ENCODE measurements at regions not wholly inside any gene's neighbourhood (a gene's known extent, or its start where the extent isn't known, plus 50 kb on each side); places are given as distances from the start of the nearest gene placed in this dataset.

DNA sequence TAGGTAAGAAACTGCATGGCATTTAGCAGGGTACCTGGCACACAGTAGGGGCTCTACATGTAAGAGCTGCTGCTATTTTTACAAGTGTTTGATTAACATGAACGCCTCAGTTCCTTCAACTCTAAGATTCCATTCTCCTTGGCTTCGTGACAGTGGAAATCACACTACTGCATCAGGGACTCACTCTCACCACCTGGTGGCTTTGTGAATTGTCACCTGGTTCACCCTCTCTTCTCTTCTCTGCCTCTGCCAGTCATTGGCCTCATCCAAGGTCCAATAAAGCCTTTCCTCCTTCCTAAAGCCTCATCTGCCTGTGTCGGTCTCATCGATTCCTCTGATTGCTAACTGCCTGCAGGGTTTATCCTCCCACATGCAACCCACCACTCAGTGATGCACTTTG lies 476.4 kb downstream of the VRK1 start:
- DNase-seq: no peak

DNA sequence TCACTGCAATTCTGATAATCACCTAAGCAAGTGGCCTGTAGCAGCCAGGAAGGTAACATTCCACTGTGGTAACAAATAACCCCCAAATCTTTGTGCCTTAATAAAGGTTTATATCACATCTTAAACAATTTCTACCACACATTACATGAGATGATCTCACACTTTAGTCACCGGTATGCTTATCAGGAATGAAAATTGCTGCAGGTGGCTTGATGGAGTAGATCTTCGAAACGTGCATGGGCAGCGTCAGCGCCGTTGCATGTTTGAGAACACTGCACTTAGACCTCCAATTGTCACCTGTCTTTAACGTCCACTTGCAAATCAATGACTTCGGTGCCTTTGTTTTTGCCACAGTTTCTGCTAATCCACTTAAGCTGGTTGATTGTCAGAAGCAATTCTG lies 477.4 kb downstream of the VRK1 start:
- no peak for DNase-seq

GRCh38 chr14:97275276-97275675 lies 478.1 kb downstream of the VRK1 start:
- no peak for DNase-seq

DNA sequence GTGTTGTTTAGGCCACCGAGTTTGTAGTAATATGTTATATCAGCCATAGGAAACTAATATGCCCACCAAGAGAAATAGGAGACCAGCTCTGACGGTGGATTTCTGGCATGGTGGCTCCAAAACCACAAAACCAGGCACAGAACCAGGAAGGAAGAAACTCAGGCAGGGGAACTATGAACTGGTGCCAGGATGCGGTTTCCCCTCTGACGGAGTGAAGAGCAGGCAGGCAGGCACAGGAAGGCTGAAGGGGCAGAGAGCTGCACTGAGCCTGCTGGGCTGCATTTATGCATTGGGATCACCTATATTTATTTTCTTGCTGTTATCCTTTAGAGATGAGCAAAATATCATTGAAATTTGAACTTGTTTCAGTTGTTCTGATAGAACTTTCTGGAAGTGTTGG lies 479.4 kb downstream of the VRK1 start:
- DNase-seq: no peak

GRCh38 chr14:97277711-97278110 lies 480.5 kb downstream of the VRK1 start:
- DNase-seq: peak; percentile 61

DNA sequence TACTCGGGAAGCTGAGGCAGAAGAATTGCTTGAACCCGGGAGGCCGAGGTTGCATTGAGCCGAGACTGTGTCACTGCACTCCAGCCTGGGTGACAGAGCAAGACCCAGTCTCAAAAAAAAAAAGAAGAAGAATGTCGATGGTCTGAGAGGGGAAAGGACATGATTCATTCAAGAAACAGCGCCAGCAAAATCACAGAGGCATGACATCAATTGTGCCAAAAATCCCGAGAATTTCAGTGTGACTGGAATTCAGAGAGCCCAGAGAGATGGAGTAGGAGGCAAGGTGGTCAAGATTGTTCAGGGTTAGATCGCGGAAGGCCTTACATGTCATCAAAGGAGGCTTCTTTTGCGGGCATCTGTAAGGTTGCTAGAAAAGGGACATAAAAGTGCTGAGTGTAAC lies 483.3 kb downstream of the VRK1 start:
- DNase-seq: peak; percentile 76

GRCh38 chr14:97281741-97282140 lies 484.6 kb downstream of the VRK1 start:
- no peak for DNase-seq

- DNase-seq: no peak
These were observed 485.2 kb downstream of the VRK1 start for GRCh38 chr14:97282210-97283004.

DNA sequence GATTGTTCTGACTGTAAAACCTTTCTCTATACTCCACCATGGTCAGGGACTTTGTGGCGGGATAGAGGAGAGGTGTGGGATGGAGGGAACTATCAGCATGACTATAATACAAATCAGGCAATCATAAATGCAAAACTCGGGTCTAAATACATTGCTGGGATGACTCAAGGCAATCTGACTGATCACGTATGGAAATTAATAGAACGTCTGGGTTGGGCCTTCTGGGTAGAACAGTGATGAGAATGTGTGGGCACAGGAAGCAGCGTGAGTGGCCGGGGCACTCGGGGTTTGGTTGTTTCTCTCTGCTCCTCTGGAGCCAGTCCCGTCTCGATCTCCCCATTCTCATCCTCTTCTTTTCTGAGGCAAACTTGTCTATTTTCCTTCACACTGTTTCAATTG lies 485.8 kb downstream of the VRK1 start:
- DNase-seq: no peak

- no peak for DNase-seq
These were observed 486.2 kb downstream of the VRK1 start for GRCh38 chr14:97283426-97283825.

DNA sequence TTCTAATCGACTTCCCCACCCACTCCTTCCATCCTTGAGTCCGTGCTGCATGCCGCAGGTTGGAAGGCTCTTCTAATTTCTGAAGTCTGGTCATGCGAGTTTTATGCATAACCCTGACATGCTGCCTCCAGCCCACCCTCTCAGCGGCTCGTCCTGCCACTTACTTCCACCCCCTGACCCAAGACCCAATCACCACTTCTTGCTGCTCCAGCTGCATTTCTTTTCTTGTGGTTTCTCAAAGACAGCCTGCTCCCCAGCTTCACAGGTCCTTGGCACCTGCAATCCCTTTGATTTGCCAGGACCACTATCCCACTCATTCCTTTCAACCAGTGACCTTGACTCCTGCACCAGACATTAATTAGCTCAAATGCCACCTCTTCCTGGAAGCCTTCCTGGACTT lies 486.7 kb downstream of the VRK1 start:
- DNase-seq: no peak

DNA sequence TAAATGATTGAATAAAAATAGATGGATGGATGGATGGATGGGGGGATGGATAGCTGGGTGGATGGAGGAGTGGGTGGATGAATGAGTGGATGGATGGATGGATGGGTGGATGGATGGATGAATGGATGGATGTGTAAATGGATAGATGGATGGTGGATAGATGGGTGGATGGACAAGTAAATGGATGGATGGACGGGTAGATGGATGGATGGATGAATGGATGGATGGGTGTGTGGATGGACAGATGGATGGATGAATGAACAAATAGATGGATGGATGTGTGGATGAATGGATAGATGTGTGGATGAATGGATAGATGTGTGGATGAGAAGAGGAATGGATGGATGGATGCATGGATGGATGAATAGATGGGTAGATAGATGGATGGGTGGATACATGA lies 490.8 kb downstream of the VRK1 start:
- DNase-seq: no peak

DNA sequence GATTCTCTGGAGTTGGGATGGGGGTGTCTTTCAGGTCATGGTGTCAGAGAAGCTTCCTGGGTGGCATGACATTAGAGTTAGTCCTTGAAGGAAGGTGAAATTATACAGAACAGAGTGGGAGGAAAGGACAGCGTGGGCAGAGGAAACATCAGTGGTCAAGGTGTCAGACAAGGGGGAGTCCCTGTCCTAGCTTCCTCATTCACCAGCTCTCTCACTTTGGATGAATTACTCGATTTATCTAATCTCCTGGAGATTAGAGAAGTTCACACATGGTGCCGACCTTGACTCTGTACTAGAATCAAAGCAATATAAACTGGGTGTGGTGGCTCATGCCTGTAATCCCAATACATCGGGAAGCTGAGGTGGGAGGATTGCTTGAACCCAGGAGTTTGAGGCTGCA lies 492.9 kb downstream of the VRK1 start:
- DNase-seq: no peak

DNA sequence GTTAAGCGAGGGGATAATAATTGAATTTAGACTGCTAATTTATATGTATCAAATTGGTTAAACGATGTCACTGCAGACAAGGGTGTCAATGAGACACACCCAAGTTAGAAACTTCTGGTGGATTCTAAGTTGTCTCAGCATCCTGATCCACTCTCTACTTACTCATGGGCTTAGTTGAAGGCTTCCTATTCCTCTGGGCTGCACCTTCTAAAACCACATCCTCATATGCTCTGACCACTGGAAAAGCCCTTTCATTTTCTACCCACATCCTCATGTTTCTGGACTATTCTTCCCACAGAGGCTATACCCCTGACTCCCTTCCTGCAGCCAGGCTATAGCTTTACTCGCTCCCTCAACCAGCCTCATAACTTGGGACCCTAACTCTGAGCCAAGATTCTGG lies 493.8 kb downstream of the VRK1 start:
- DNase-seq: no peak

- no peak for DNase-seq
These were observed 496.5 kb downstream of the VRK1 start for GRCh38 chr14:97293659-97294058.

- DNase-seq: no peak
These were observed 498.0 kb downstream of the VRK1 start for GRCh38 chr14:97295108-97295710.

DNA sequence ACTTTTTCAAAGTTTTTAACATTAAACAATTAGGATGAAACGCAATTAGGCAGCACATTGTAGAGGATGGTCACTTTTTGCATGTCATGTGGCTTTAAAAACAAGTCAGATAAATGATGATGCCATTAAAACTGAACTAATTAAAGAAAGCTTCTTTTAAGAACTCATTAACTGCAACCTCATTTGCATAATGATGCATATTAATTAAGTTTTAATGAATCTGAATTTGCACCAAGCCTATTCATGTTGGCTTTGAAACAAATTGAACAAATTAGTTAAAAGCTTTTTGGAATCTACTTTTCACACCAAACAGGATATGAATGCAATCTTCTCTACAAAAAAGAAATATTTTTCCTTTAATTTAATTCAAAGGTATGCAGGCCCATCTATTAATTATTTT lies 499.0 kb downstream of the VRK1 start:
- no peak for DNase-seq

GRCh38 chr14:97297100-97297499 lies 499.9 kb downstream of the VRK1 start:
- no peak for DNase-seq

- no peak for DNase-seq
These were observed 501.1 kb downstream of the VRK1 start for GRCh38 chr14:97298331-97298730.

- DNase-seq: no peak
These were observed 501.6 kb downstream of the VRK1 start for GRCh38 chr14:97298736-97299135.

- no peak for DNase-seq
These were observed 502.5 kb downstream of the VRK1 start for GRCh38 chr14:97299661-97300060.

DNA sequence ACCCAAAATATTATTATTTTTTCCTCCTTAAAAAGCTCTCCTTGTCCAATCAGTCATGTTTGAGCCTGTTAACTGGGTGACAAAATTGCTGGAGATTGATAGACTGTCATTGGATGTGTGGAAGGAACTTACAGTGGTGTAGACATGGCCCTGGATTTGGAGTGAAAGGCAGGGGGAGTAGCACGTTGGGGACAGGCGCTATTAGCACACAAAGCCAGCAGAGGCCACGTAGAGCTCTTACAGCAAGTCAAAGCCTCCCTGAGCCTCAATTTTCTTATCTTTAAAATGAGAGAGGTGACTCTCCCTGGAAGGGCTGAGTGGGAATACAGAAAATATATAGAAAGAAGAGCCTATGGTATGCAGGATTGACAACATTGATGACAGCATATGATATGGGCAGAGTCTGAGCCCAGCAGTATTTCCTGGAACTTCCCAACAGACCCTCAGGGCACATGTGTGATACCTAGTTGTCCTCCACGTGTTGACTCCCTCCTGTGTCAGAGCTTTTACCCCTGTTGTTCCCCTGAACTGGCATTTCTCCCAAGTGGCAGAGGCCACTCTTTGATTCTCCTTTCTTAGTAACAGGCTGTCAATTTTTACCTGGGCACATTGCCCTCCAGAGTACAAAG lies 504.9 kb downstream of the VRK1 start:
- no peak for DNase-seq

DNA sequence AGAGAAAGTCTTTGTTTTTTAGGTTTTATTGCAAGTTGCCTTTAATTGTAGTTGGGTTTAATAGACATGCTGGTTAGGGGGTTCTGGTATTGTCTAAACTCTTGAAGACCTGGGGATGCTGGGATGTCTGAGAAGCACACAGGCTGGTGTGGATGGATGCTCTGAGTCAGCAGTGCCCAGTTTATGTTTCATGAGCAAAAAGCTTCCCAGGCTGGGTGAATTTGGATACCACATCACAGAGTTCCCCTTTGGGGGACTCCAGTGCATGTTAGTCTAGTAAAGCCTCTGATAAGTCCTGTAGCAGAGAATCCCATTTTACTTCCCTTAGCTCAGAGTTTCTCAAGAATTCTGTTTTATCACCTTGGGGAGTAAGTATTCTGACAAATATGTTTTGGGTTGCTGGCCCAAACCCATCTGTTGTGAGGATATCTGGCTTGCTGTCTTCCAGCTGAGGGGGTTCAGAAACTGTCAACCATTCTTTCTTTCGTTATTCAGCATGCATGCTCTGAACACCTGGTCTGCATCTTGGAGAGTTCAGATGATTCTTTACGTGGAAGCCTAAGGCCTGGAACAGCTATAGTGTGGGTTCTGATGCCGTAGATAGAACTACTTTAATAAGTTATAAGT lies 509.1 kb downstream of the VRK1 start:
- DNase-seq: no peak

GRCh38 chr14:97306760-97307246 lies 509.6 kb downstream of the VRK1 start:
- no peak for DNase-seq
